Common myeloid progenitor, CD34-positive (primary cell): ENCODE measurements at regions not wholly inside any gene's neighbourhood (a gene's known extent, or its start where the extent isn't known, plus 50 kb on each side); places are given as distances from the start of the nearest gene placed in this dataset.

Source experiments
- CTCF ChIA-PET: fragments of 350-600 bp; sonication (Branson Sonifier 250); formaldehyde crosslinking; loops from one replicate; lab custom pipeline; 2021; ENCODE audit warnings: antibody characterized with exemption; lab: Charles Lee
- POLR2A ChIA-PET: fragments of 350-600 bp; sonication (Branson Sonifier 250); formaldehyde crosslinking; loops from one replicate; lab custom pipeline; 2021; ENCODE audit warnings: antibody characterized with exemption; lab: Charles Lee
- DNase-seq, 3 donors: peaks; one replicate each; pipeline versions ENCODE4 v3.0.0 to v3.0.0-alpha.2; 2013
- H3K27ac ChIP-seq, 2 experiments: 1 replicate in 1 of 2; 2 replicates in 1 of 2; pipeline ENCODE4 v1.7.0; 2013; ENCODE audit warnings: inconsistent platforms in 2 of 2, low read length in 2 of 2, mild to moderate bottlenecking in 2 of 2, low read depth in 1 of 2, moderate library complexity in 1 of 2; ENCODE audit not compliant: severe bottlenecking in 2 of 2, insufficient read depth in 1 of 2, poor library complexity in 1 of 2
- H3K27me3 ChIP-seq, 5 experiments: replicated peaks in 2 of 5; 1 replicate in 3 of 5; 2 replicates in 2 of 5; pipeline versions ENCODE4 v1.6.1 to v1.7.0; 2013; ENCODE audit warnings: low read length in 4 of 5, mild to moderate bottlenecking in 2 of 5, moderate library complexity in 2 of 5, inconsistent platforms in 1 of 5; ENCODE audit not compliant: insufficient read depth in 5 of 5, control insufficient read depth in 4 of 5
- H3K36me3 ChIP-seq, 4 experiments: 1 replicate in 2 of 4; 2 replicates in 2 of 4; pipeline versions ENCODE4 v1.6.1 to v1.7.0; 2013; ENCODE audit warnings: low read length in 3 of 4, control low read depth in 1 of 4, mild to moderate bottlenecking in 1 of 4; ENCODE audit not compliant: control insufficient read depth in 4 of 4, insufficient read depth in 4 of 4
- H3K4me1 ChIP-seq, 4 experiments: 1 replicate in 3 of 4; 2 replicates in 1 of 4; pipeline versions ENCODE4 v1.6.1 to v1.7.1; 2013; ENCODE audit warnings: low read length in 3 of 4, mild to moderate bottlenecking in 3 of 4, control low read depth in 1 of 4, inconsistent platforms in 1 of 4, moderate library complexity in 1 of 4; ENCODE audit not compliant: control insufficient read depth in 4 of 4, insufficient read depth in 4 of 4; ENCODE audit errors: control extremely low read depth in 1 of 4
- H3K4me3 ChIP-seq, 7 experiments: 1 replicate in 4 of 7; 2 replicates in 3 of 7; pipeline versions ENCODE4 v1.5.1 to v1.7.0; 2013; ENCODE audit warnings: mild to moderate bottlenecking in 7 of 7, low read length in 6 of 7, moderate library complexity in 6 of 7, inconsistent platforms in 2 of 7, low read depth in 2 of 7, control low read depth in 1 of 7; ENCODE audit not compliant: insufficient read depth in 4 of 7, control insufficient read depth in 1 of 7; ENCODE audit errors: extremely low read depth in 1 of 7
- H3K9me3 ChIP-seq, 5 experiments: 1 replicate in 4 of 5; 2 replicates in 1 of 5; pipeline versions ENCODE4 v1.6.1 to v1.7.1; 2013; ENCODE audit warnings: low read length in 4 of 5, mild to moderate bottlenecking in 2 of 5, inconsistent platforms in 1 of 5, low read depth in 1 of 5, moderate library complexity in 1 of 5; ENCODE audit not compliant: control insufficient read depth in 4 of 5, insufficient read depth in 2 of 5; ENCODE audit errors: control extremely low read depth in 1 of 5
- WGBS: methylation state at CpG from one replicate; pipeline ENCODE4 v1.1.5; 2013; ENCODE audit not compliant: insufficient coverage; 5-methylcytosine and 5-hydroxymethylcytosine counted together

DNA sequence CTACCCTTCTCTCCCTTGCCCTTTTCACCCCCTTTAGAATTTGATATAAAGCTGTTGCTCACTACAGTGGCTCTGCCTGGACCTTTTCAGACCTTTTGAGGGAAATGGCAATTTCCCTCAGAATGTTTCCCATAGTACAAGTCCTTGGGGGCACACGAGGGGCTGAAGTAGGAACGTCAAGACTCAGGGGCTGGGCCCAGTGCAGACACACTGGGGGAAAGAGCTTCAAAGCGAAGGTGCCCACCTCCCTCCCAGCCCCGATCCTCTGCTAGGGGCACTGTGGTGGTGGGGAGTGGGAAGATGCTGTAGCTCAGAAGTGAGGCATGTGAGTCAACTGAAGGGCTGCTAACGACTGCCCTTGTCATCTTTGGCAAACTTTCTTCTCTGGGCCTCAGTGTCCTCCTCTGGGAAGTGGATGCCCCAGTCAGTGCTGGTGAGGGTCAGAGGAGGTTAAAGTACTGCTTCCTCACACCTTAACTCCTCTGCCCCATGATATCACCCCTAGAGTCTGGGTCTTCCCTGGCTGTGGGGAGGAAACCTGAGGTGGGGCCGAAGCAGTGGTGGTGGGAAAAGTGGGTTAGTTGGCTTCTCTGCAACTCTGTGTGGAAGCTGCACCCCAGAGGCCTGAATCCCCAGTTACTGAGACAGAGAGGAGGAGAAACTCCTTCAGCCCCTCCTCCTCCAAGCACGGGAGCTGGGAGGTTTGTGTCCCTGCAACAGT, 425.3 kb upstream of the B3GAT1 start:
- no peak for DNase-seq
- peaks cover 0 to 9% (median 0%) of the 10 kb centered on the region in 5 experiments for H3K27me3 ChIP-seq
- WGBS, result 90% methylated on average over 3 of the region's 7 CpGs
- POLR2A ChIA-PET, result no interaction called here
- no peaks in the 10 kb centered on the region for H3K36me3 ChIP-seq
- peaks cover 0 to under 1% (median 0%) of the 10 kb centered on the region in 5 experiments for H3K9me3 ChIP-seq
- H3K4me1 ChIP-seq, result peaks cover 0 to 2% (median 0%) of the 10 kb centered on the region in 4 experiments
- CTCF ChIA-PET, result no interaction called here
- no peak overlapping the region for H3K27ac ChIP-seq
- H3K4me3 ChIP-seq, result no peak overlapping the region

DNA sequence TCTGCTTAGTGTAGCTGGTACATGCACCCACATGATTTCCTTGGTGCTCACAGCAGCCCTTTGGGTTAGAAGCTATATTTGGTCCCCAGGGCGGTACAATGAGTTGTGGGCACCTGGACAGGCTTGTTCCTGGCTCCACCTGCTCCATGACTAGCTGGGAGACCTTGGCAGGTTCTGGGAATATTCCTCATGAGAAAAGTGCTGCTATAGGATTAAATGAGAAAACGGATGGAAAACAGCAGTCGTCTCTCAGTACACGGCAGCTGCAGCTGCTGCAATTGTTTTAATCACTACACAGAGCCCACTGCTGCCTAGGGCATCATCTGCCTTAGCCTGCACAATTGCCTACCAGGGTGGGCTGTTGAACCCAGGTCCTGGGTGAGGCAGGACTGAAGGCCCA, 424.5 kb upstream of the B3GAT1 start:
- POLR2A ChIA-PET, result no interaction called here
- H3K9me3 ChIP-seq, result peaks cover 0 to 2% (median 0%) of the 10 kb centered on the region in 5 experiments
- peaks cover 0 to 4% (median 0%) of the 10 kb centered on the region in 5 experiments for H3K27me3 ChIP-seq
- no peak for DNase-seq
- peaks cover 0 to 2% (median 0%) of the 10 kb centered on the region in 4 experiments for H3K4me1 ChIP-seq
- CTCF ChIA-PET, result no interaction called here
- H3K36me3 ChIP-seq, result no peaks in the 10 kb centered on the region
- H3K27ac ChIP-seq, result no peak overlapping the region
- no peak overlapping the region for H3K4me3 ChIP-seq
- 92% methylated on average over 3 of the region's 4 CpGs for WGBS

DNA sequence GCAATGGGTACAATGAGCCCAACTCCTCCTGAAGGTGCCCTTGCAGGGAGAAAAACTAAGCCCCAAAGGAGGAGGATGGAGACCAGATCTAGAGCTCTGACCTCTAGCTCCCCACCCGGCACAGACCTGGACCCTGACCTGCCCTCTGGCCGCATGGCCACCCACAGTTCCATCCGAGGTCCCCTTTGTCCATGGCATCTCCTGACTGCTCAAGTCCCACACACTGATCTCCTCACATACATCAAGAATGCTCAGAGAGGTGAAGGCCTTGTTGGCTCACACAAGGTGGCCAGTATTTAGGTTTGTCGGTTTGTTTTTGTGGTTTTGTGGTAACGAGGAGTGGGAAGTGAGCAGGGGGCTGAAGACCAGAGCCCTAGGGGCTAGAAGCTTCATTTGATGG, 423.5 kb upstream of the B3GAT1 start:
- H3K9me3 ChIP-seq, result peaks cover 0 to 2% (median 0%) of the 10 kb centered on the region in 5 experiments
- POLR2A ChIA-PET, result no interaction called here
- CTCF ChIA-PET, result no interaction called here
- H3K4me1 ChIP-seq, result peaks cover 0 to 2% (median 0%) of the 10 kb centered on the region in 4 experiments
- H3K36me3 ChIP-seq, result no peaks in the 10 kb centered on the region
- no peak overlapping the region for H3K27ac ChIP-seq
- WGBS, result 58% methylated on average over 5 of the region's 5 CpGs
- H3K4me3 ChIP-seq, result no peak overlapping the region
- H3K27me3 ChIP-seq, result peaks cover 0 to 4% (median 0%) of the 10 kb centered on the region in 5 experiments
- DNase-seq, result no peak

DNA sequence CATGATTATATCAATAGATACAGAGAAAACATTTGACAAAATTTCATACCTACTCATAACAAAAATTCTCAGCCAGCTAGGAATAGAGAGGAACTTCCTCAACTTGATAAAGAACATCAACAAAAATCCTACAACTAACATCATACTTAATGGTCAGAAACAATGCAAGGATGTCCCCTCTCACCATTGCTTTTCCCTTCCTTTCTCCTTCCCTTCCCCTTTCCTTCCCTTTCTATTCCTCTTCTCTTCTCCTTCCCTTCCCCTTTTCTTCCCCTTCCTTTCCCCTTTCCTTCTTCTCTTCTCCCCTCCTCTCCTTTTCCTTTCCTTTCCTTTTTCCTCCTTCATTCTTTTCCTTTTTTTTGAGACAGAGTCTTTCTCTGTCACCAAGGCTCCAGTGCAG, 418.3 kb upstream of the B3GAT1 start:
- Histone ChIP-seq H3K9me3 (peaks cover 0 to 2% (median 0%) of the 10 kb centered on the region in 5 experiments), H3K27ac (no peak overlapping the region), H3K36me3 (no peaks in the 10 kb centered on the region), H3K27me3 (no peaks in the 10 kb centered on the region), H3K4me3 (no peak overlapping the region), H3K4me1 (no peaks in the 10 kb centered on the region)
- ChIA-PET POLR2A (no interaction called here), CTCF (no interaction called here)
- DNase-seq, result no peak

DNA sequence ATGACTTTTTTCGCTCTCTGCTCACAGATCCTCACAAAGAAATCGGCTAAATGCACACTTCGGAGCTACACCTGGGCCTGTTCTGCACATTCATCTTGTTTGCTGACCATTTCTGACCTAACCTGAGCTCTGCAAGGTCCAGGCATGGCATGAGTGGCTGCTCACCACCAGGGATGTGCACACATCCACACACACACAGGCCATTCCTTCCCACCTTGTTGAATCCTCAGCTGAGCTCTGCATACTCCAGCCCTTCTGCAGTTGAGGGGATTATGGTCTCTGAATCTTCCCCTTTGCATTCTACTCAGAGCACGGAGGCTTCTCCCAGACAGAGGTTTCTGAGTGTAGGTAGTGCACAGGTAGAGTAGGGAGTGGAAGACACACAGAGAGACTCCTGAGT, 411.9 kb upstream of the B3GAT1 start:
- no peak for DNase-seq
- ChIA-PET POLR2A (no interaction called here), CTCF (no interaction called here)
- no peaks in the 10 kb centered on the region for H3K4me1 ChIP-seq
- peaks cover 0 to 20% (median 3%) of the 10 kb centered on the region in 5 experiments for H3K27me3 ChIP-seq
- no peak overlapping the region for H3K27ac ChIP-seq
- 95% methylated on average over 3 of the region's 4 CpGs for WGBS
- no peaks in the 10 kb centered on the region for H3K9me3 ChIP-seq
- H3K36me3 ChIP-seq, result no peaks in the 10 kb centered on the region
- H3K4me3 ChIP-seq, result no peak overlapping the region

DNA sequence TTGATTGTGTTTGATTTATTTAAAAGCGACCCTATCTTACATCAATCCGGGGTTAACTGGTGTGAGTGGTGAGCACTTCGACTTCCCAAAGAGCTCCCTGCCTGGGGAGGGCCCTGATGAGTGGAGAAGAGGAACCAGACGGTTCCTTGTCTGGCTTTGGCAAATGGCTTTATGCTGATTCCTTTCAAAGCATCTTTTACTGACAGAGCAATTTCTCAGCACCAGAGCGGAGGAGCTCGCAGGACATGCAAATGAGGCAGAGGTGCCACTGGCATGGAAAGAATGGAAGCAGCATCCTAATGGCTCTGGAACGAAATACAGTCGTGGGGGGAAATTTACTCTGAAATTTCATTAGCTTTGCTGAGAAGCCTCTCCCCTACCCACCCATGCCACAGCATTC, 410.9 kb upstream of the B3GAT1 start:
- POLR2A ChIA-PET, result no interaction called here
- 42% methylated on average over 5 of the region's 8 CpGs for WGBS
- no peaks in the 10 kb centered on the region for H3K4me1 ChIP-seq
- no peaks in the 10 kb centered on the region for H3K36me3 ChIP-seq
- CTCF ChIA-PET, result no interaction called here
- H3K27me3 ChIP-seq, result peaks cover 0 to 25% (median 3%) of the 10 kb centered on the region in 5 experiments
- no peaks in the 10 kb centered on the region for H3K9me3 ChIP-seq
- no peak overlapping the region for H3K27ac ChIP-seq
- no peak for DNase-seq
- no peak overlapping the region for H3K4me3 ChIP-seq

DNA sequence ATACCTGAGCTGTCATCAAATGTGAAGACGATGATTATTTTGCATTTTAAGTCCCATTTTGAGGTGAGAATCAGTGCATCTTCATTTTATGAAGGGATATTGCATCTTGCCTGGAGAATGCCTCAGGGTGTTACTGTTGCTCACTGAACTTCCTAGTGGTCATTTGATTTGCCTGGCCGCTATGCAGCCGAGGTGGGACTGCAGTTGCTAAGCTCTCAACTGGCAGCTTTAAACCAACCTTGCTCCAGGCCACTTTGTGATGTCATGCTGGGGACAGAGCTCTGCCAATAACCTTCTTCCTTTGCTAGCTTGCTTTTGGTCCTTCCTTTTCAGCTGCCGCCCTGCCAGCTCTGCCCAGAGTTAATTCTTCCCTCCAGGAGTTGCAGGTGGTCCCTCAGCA, 409.4 kb upstream of the B3GAT1 start:
- 77% methylated on average over 4 of the region's 4 CpGs for WGBS
- H3K36me3 ChIP-seq, result no peaks in the 10 kb centered on the region
- no peak overlapping the region for H3K27ac ChIP-seq
- H3K9me3 ChIP-seq, result no peaks in the 10 kb centered on the region
- H3K27me3 ChIP-seq, result peaks cover 0 to 26% (median 3%) of the 10 kb centered on the region in 5 experiments
- no peak for DNase-seq
- H3K4me1 ChIP-seq, result no peaks in the 10 kb centered on the region
- POLR2A ChIA-PET, result no interaction called here
- H3K4me3 ChIP-seq, result no peak overlapping the region
- CTCF ChIA-PET, result no interaction called here
